A549 (cell line): ENCODE measurements at regions not wholly inside any gene's neighbourhood (a gene's known extent, or its start where the extent isn't known, plus 50 kb on each side); places are given as distances from the start of the nearest gene placed in this dataset.

Experiments used
- ATAC-seq, 2 experiments: fragments of 200-7000 bp in 1 of 2; fragments of >200 bp in 1 of 2; cut with Nextera tagmentation in 1 of 2; cut with Tn5 transposase in 1 of 2; 3 replicates each; pipeline versions ENCODE4 v1.8.0 to v1.9.1; 2018 to 2020; ENCODE audit warnings: mild to moderate bottlenecking in 1 of 2, moderate library complexity in 1 of 2
- CTCF ChIA-PET: fragments of 300-600 bp; sonication (Branson Sonifier 250); formaldehyde crosslinking; extraction: SDS; loops from one replicate; lab custom pipeline; 2021; ENCODE audit warnings: antibody characterized with exemption, inconsistent platforms; lab: Yijun Ruan, JAX
- POLR2A ChIA-PET: fragments of 350-600 bp; formaldehyde crosslinking; extraction: SDS; loops from one replicate; lab custom pipeline; 2021; ENCODE audit warnings: antibody characterized with exemption, inconsistent platforms; lab: Yijun Ruan, JAX
- DNase-seq, 2 experiments: peaks; one replicate each; pipeline versions ENCODE4 v3.0.0 to v3.0.0-alpha.2; 2011 to 2016; ENCODE audit warnings: low read depth in 1 of 2, low spot score in 1 of 2
- FAIRE-seq: peaks from 2 replicates; lab custom pipeline; 2011; peaks lifted over from hg19 to GRCh38; lab: Jason Lieb, UNC
- H3K27ac ChIP-seq, 2 experiments: fragments of >200 bp; sonication (Bioruptor Twin); formaldehyde crosslinking; 3 replicates each; pipeline ENCODE4 v1.5.1; 2016 to 2017
- H3K4me1 ChIP-seq: fragments of >200 bp; sonication (Bioruptor Twin); formaldehyde crosslinking; 3 replicates; pipeline ENCODE4 v1.6.1; 2016
- H3K4me2 ChIP-seq: fragments of >200 bp; sonication (Bioruptor Twin); formaldehyde crosslinking; 3 replicates; pipeline ENCODE4 v1.6.1; 2016
- H3K4me3 ChIP-seq: fragments of >200 bp; sonication (Bioruptor Twin); formaldehyde crosslinking; 3 replicates; pipeline ENCODE4 v1.5.1; 2016
- H3K9me3 ChIP-seq: fragments of >200 bp; sonication (Bioruptor Twin); formaldehyde crosslinking; 3 replicates; pipeline ENCODE4 v1.6.1; 2016
- CEBPB ChIP-seq, 2 experiments: fragments of >200 bp in 1 of 2; sonication (Bioruptor Twin) in 1 of 2; formaldehyde crosslinking in 1 of 2; IDR thresholded peaks; 2 replicates each; pipeline ENCODE4 v1.6.1; 2012 to 2016
- CHD2 ChIP-seq: fragments of 150-350 bp; IDR thresholded peaks from 2 replicates; pipeline ENCODE4 v1.6.1; 2014; ENCODE audit warnings: low read length; ENCODE audit not compliant: partially characterized antibody
- CHD4 ChIP-seq: fragments of 200-600 bp; sonication (generic); IDR thresholded peaks from 2 replicates; pipeline ENCODE4 v1.6.1; 2016; ENCODE audit warnings: antibody characterized with exemption, mild to moderate bottlenecking, borderline replicate concordance
- CTCF ChIP-seq: fragments of >200 bp; sonication (Bioruptor Twin); formaldehyde crosslinking; IDR thresholded peaks from 3 replicates; pipeline ENCODE4 v1.5.1; 2016
- EHF ChIP-seq: fragments of 250-450 bp; sonication (Bioruptor Pico); IDR thresholded peaks from 2 replicates; pipeline ENCODE4 v1.5.0; 2020; ENCODE audit warnings: mild to moderate bottlenecking
- EHMT2 ChIP-seq: fragments of 200-600 bp; sonication (generic); IDR thresholded peaks from 2 replicates; pipeline ENCODE4 v1.6.1; 2016; ENCODE audit warnings: antibody characterized with exemption, low read depth, mild to moderate bottlenecking, moderate library complexity
- ESRRA ChIP-seq: fragments of 150-350 bp; IDR thresholded peaks from 2 replicates; pipeline ENCODE4 v1.6.1; 2014; ENCODE audit warnings: mild to moderate bottlenecking, low read length, borderline replicate concordance
- GATA3 ChIP-seq: IDR thresholded peaks from 2 replicates; pipeline ENCODE4 v1.6.1; 2012; ENCODE audit warnings: borderline replicate concordance
- HDAC2 ChIP-seq: fragments of 200-600 bp; sonication (generic); IDR thresholded peaks from 2 replicates; pipeline ENCODE4 v1.6.1; 2016
- HOXA7 ChIP-seq: fragments of 250-450 bp; sonication (Bioruptor Pico); IDR thresholded peaks from 2 replicates; pipeline ENCODE4 v1.5.0; 2020; ENCODE audit warnings: mild to moderate bottlenecking, moderate library complexity
- HOXB13 ChIP-seq: fragments of 250-450 bp; sonication (Bioruptor Pico); IDR thresholded peaks from 2 replicates; pipeline ENCODE4 v1.5.0; 2020; ENCODE audit warnings: low read depth, mild to moderate bottlenecking, moderate library complexity
- JUN ChIP-seq, 2 experiments: fragments of >200 bp; sonication (Bioruptor Twin); formaldehyde crosslinking; IDR thresholded peaks; 2 replicates in 1 of 2; 3 replicates in 1 of 2; pipeline ENCODE4 v1.6.1; 2016 to 2017
- JUNB ChIP-seq: fragments of >200 bp; sonication (Bioruptor Twin); formaldehyde crosslinking; IDR thresholded peaks from 2 replicates; pipeline ENCODE4 v1.6.1; 2016
- KDM1A ChIP-seq: fragments of 200-600 bp; sonication (generic); IDR thresholded peaks from 2 replicates; pipeline ENCODE4 v1.6.1; 2016; ENCODE audit warnings: low read depth, mild to moderate bottlenecking
- NFE2L2 ChIP-seq: fragments of 150-350 bp; conservative IDR thresholded peaks from 2 replicates; pipeline ENCODE4 v1.6.1; 2014; ENCODE audit warnings: low read length
- NPAS2 ChIP-seq: fragments of 250-450 bp; sonication (Bioruptor Pico); IDR thresholded peaks from 2 replicates; pipeline ENCODE4 v1.8.0; 2022; ENCODE audit warnings: mild to moderate bottlenecking, moderate library complexity, borderline replicate concordance
- NR3C1 ChIP-seq: fragments of >200 bp; sonication (Bioruptor Twin); formaldehyde crosslinking; IDR thresholded peaks from 3 replicates; pipeline ENCODE4 v1.6.1; 2017
- PHF8 ChIP-seq: fragments of 200-600 bp; sonication (generic); IDR thresholded peaks from 2 replicates; pipeline ENCODE4 v1.6.1; 2016; ENCODE audit warnings: low read depth, mild to moderate bottlenecking, antibody characterized with exemption, moderate library complexity, borderline replicate concordance
- POLR2AphosphoS2 ChIP-seq: conservative IDR thresholded peaks from 2 replicates; pipeline ENCODE4 v1.6.1; 2012; ENCODE audit warnings: low read length, improper control_type of control experiment, inconsistent platforms
- RFX5 ChIP-seq: fragments of 450-650 bp; IDR thresholded peaks from 2 replicates; pipeline ENCODE4 v1.7.1; 2014; ENCODE audit warnings: antibody characterized with exemption, mild to moderate bottlenecking, moderate library complexity
- RNF2 ChIP-seq: fragments of 200-600 bp; sonication (generic); IDR thresholded peaks from 2 replicates; pipeline ENCODE4 v1.6.1; 2016; ENCODE audit warnings: low read depth, mild to moderate bottlenecking, antibody characterized with exemption, moderate library complexity, borderline replicate concordance
- SREBF2 ChIP-seq: fragments of 450-650 bp; IDR thresholded peaks from 2 replicates; pipeline ENCODE4 v1.6.1; 2014; ENCODE audit warnings: mild to moderate bottlenecking, moderate library complexity
- USF2 ChIP-seq: fragments of 450-650 bp; IDR thresholded peaks from 2 replicates; pipeline ENCODE4 v1.6.1; 2014; ENCODE audit warnings: antibody characterized with exemption
- ZC3H11A ChIP-seq: fragments of 450-650 bp; IDR thresholded peaks from 2 replicates; pipeline ENCODE4 v1.6.1; 2014; ENCODE audit warnings: antibody characterized with exemption, mild to moderate bottlenecking
- ZNF302 ChIP-seq: fragments of 250-450 bp; sonication (Bioruptor Pico); IDR thresholded peaks from 2 replicates; pipeline ENCODE4 v1.9.0; 2021; ENCODE audit warnings: inconsistent platforms, mild to moderate bottlenecking, moderate library complexity
- WGBS: methylation state at CpG from one replicate; pipeline ENCODE4 v1.1.6; 2017; ENCODE audit errors: missing lambda C conversion rate; 5-methylcytosine and 5-hydroxymethylcytosine counted together
- TF ChIP-seq, protein P1 (sequence below): IDR thresholded peaks from 2 replicates; pipeline ENCODE4 v1.6.1; 2012; ENCODE audit warnings: low read depth, borderline replicate concordance
- TF ChIP-seq, protein P2 (sequence below): IDR thresholded peaks from 2 replicates; pipeline ENCODE4 v1.6.1; 2012
- TF ChIP-seq, protein P3 (sequence below): fragments of 150-350 bp; IDR thresholded peaks from 2 replicates; pipeline ENCODE4 v1.6.1; 2014; ENCODE audit warnings: low read depth, mild to moderate bottlenecking, low read length

GRCh38 chr10:128369101-128369650 lies 243.0 kb upstream of the MKI67 start:
- no peak for FAIRE-seq
- POLR2A ChIA-PET = no interaction called here
- no peaks in the 10 kb centered on the region for H3K9me3 ChIP-seq
- 17% methylated on average over 8 of the region's 12 CpGs for WGBS
- H3K4me2 ChIP-seq = no peak overlapping the region
- no peak for TF ChIP-seq KDM1A
- TF ChIP-seq NFE2L2 = no peak
- no peak for TF ChIP-seq NR3C1
- no peak for TF ChIP-seq USF2
- TF ChIP-seq, protein P1, sequence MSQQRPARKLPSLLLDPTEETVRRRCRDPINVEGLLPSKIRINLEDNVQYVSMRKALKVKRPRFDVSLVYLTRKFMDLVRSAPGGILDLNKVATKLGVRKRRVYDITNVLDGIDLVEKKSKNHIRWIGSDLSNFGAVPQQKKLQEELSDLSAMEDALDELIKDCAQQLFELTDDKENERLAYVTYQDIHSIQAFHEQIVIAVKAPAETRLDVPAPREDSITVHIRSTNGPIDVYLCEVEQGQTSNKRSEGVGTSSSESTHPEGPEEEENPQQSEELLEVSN = no peak
- no peak for TF ChIP-seq GATA3
- TF ChIP-seq ZC3H11A = no peak
- TF ChIP-seq JUNB = no peak
- TF ChIP-seq CHD2 = no peak
- TF ChIP-seq, all 56 proteins: peak for 0
- DNase-seq = no peak
- CTCF ChIA-PET = no interaction called here
- Histone ChIP-seq H3K4me1 (no peaks in the 10 kb centered on the region), H3K4me3 (no peak overlapping the region), H3K27ac (no peak overlapping the region)
- no peak for ATAC-seq

GRCh38 chr10:128373071-128373749 lies 247.0 kb upstream of the MKI67 start:
- Histone ChIP-seq H3K4me1 (no peaks in the 10 kb centered on the region), H3K27ac (no peak overlapping the region), H3K4me3 (no peak overlapping the region), H3K9me3 (no peaks in the 10 kb centered on the region), H3K4me2 (no peak overlapping the region)
- CTCF ChIA-PET = no interaction called here
- ATAC-seq = no peak
- DNase-seq = no peak
- POLR2A ChIA-PET = no interaction called here
- FAIRE-seq = no peak
- TF ChIP-seq ESRRA (no peak), RFX5 (no peak), CEBPB (IDR thresholded peaks at IDR 0.05) (no peak), NPAS2 (CRISPR knock-in tag) (no peak), KDM1A (no peak)
- TF ChIP-seq, protein P2, sequence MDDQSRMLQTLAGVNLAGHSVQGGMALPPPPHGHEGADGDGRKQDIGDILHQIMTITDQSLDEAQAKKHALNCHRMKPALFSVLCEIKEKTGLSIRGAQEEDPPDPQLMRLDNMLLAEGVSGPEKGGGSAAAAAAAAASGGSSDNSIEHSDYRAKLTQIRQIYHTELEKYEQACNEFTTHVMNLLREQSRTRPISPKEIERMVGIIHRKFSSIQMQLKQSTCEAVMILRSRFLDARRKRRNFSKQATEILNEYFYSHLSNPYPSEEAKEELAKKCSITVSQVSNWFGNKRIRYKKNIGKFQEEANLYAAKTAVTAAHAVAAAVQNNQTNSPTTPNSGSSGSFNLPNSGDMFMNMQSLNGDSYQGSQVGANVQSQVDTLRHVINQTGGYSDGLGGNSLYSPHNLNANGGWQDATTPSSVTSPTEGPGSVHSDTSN = no peak
- TF ChIP-seq, protein P3, sequence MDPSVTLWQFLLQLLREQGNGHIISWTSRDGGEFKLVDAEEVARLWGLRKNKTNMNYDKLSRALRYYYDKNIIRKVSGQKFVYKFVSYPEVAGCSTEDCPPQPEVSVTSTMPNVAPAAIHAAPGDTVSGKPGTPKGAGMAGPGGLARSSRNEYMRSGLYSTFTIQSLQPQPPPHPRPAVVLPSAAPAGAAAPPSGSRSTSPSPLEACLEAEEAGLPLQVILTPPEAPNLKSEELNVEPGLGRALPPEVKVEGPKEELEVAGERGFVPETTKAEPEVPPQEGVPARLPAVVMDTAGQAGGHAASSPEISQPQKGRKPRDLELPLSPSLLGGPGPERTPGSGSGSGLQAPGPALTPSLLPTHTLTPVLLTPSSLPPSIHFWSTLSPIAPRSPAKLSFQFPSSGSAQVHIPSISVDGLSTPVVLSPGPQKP = no peak
- WGBS = 25% methylated on average over 9 of the region's 9 CpGs

DNA sequence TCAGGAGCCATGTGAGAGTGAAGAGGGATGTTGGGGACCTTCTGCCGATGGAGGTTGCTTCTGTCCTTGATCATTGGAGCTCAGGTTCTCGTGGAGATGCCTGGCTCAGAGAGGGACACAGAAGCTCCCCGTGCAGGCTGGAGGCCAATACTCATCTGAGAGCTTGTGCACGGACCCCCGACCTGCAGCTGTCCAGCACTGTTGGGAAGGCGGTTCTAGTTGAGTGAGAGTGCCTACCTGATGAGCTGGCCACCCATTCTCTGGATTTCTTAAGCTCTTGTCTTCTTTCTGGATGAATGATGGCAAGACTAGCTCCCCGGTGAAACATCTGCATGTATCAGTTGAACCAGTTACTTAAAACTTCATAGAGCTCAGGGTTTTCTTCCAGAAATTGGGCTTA lies 247.6 kb upstream of the MKI67 start:
- ChIA-PET POLR2A (no interaction called here), CTCF (no interaction called here)
- Histone ChIP-seq H3K9me3 (no peaks in the 10 kb centered on the region), H3K4me3 (no peak overlapping the region), H3K4me1 (no peaks in the 10 kb centered on the region), H3K27ac (no peak overlapping the region), H3K4me2 (no peak overlapping the region)
- ATAC-seq (no peak), FAIRE-seq (no peak), DNase-seq (no peak)
- TF ChIP-seq ZNF302 (CRISPR knock-in tag) (no peak), RNF2 (no peak), HDAC2 (no peak), HOXA7 (CRISPR knock-in tag) (no peak), CHD4 (no peak), NFE2L2 (no peak), PHF8 (no peak), SREBF2 (no peak), CTCF (no peak), JUN (IDR thresholded peaks at IDR 0.05) (no peak), HOXB13 (no peak), EHMT2 (no peak), EHF (CRISPR knock-in tag) (no peak), POLR2AphosphoS2 (no peak)
- WGBS = 10% methylated on average over 7 of the region's 7 CpGs
